H1 (cell line): ENCODE measurements at regions not wholly inside any gene's neighbourhood (a gene's known extent, or its start where the extent isn't known, plus 50 kb on each side); places are given as distances from the start of the nearest gene placed in this dataset.

ENCODE experiments used
- CEBPB ChIP-seq: IDR thresholded peaks from 2 replicates; pipeline ENCODE4 v1.6.1; 2012; ENCODE audit warnings: low read depth, low read length
- CTCF ChIP-seq, 3 experiments: IDR thresholded peaks; 1 replicate in 2 of 3; 2 replicates in 1 of 3; pipeline versions ENCODE4 v1.5.1 to v1.6.1; 2011; ENCODE audit warnings: low read length in 3 of 3, mild to moderate bottlenecking in 3 of 3, inconsistent platforms in 2 of 3, low read depth in 1 of 3, moderate library complexity in 1 of 3; ENCODE audit not compliant: insufficient read depth in 1 of 3; ENCODE audit errors: control extremely low read depth in 1 of 3
- KDM5A ChIP-seq: fragments of 200-600 bp; IDR thresholded peaks from 2 replicates; pipeline ENCODE4 v1.7.1; 2012; ENCODE audit warnings: mild to moderate bottlenecking, low read length, inconsistent platforms, mixed read lengths
- POLR2A ChIP-seq, 2 experiments: IDR thresholded peaks; 1 replicate in 1 of 2; 2 replicates in 1 of 2; pipeline ENCODE4 v1.6.1; 2011; ENCODE audit warnings: low read depth in 2 of 2, low read length in 2 of 2, mild to moderate bottlenecking in 2 of 2; ENCODE audit errors: control extremely low read depth in 1 of 2
- YY1 ChIP-seq: IDR thresholded peaks from 2 replicates; pipeline ENCODE4 v1.6.1; 2011; ENCODE audit warnings: low read depth, mild to moderate bottlenecking, low read length

GRCh38 chr4:136920092-136920881, 612.0 kb downstream of the PCDH18 start:
- TF ChIP-seq POLR2A (IDR thresholded peaks at IDR 0.05; ENCODE audit: control extremely low read depth in 1 of 2, low read depth in 2 of 2, low read length in 2 of 2) (no peak), CTCF (IDR thresholded peaks at IDR 0.05; ENCODE audit: control extremely low read depth in 1 of 3, insufficient read depth in 1 of 3, low read depth in 1 of 3, low read length in 3 of 3) (no peak), KDM5A (no peak), CEBPB (no peak), YY1 (no peak)
